ENCODE measurements at regions not wholly inside any gene's neighbourhood (a gene's known extent, or its start where the extent isn't known, plus 50 kb on each side); places are given as distances from the start of the nearest gene placed in this dataset.
"Not testable (repeated sequence)": the region's sequence is repeated elsewhere in the genome, so short reads cannot be mapped to it uniquely, and the experiment has no call there.

GRCh38 chr10:120755771-120756170 is 95.4 kb upstream of the WDR11 start:
- DNase-seq: no peak

- no peak for DNase-seq
Observed at GRCh38 chr10:120760253-120760652, 90.9 kb upstream of the WDR11 start.

GRCh38 chr10:120761951-120762350 is 89.2 kb upstream of the WDR11 start:
- DNase-seq: no peak

GRCh38 chr10:120765226-120765803 is 85.8 kb upstream of the WDR11 start:
- no peak for DNase-seq

GRCh38 chr10:120768227-120768626 is 82.9 kb upstream of the WDR11 start:
- DNase-seq: no peak

GRCh38 chr10:120770496-120770895 is 80.7 kb upstream of the WDR11 start:
- no peak for DNase-seq

GRCh38 chr10:120776442-120776841 is 74.7 kb upstream of the WDR11 start:
- no peak for DNase-seq

- no peak for DNase-seq
Observed at GRCh38 chr10:120782336-120782735, 68.8 kb upstream of the WDR11 start.

GRCh38 chr10:120783098-120783497 is 68.1 kb upstream of the WDR11 start:
- no peak for DNase-seq

- no peak for DNase-seq
Observed at GRCh38 chr10:120783867-120784266, 67.3 kb upstream of the WDR11 start.

GRCh38 chr10:120788771-120789170 is 62.4 kb upstream of the WDR11 start:
- DNase-seq: no peak

GRCh38 chr10:120789303-120790203 is 61.6 kb upstream of the WDR11 start:
- no peak for DNase-seq

- no peak for DNase-seq
Observed at GRCh38 chr10:120791316-120791715, 59.8 kb upstream of the WDR11 start.

GRCh38 chr10:120793088-120793487 is 58.1 kb upstream of the WDR11 start:
- DNase-seq: no peak

- DNase-seq: no peak
Observed at GRCh38 chr10:120794390-120794789, 56.8 kb upstream of the WDR11 start.

- not testable (repeated sequence) for DNase-seq
Observed at GRCh38 chr10:120798276-120798675, 52.9 kb upstream of the WDR11 start.

GRCh38 chr10:120799849-120800248 is 51.3 kb upstream of the WDR11 start:
- no peak for DNase-seq

GRCh38 chr10:120800528-120801323 is 50.4 kb upstream of the WDR11 start:
- no peak for DNase-seq

Data from fibroblast of skin of back (primary cell).